ENCODE measurements at regions not wholly inside any gene's neighbourhood (a gene's known extent, or its start where the extent isn't known, plus 50 kb on each side); places are given as distances from the start of the nearest gene placed in this dataset.

DNA sequence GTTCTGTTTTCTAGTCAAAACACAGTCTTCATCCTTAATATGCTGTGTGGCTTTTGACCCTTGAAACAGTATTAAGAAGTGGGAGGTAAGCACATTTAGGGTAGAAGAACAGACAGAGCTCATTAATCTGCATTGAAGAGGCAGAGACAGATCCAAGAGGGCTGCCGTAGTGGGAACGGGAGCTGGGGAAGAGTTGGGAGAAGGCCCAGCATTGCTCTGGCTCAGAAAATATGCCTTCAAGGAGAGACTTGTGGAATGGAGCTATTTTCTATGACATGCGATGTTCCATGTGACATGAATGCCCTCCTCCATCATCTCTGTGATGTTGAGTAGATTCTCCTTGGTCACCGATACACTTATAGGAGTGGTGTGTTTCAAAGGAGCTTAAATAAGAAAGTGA lies 273.3 kb upstream of the BOD1L1 start:
- no peaks in the 10 kb centered on the region for H3K27me3 Mint-ChIP-seq (ENCODE audit: unreplicated experiment)
- no peak for TF ChIP-seq CTCF (IDR thresholded peaks at IDR 0.05; ENCODE audit: unreplicated experiment)

GRCh38 chr4:13902146-13902545 lies 274.6 kb upstream of the BOD1L1 start:
- H3K9me3 Mint-ChIP-seq (ENCODE audit: unreplicated experiment), result no peaks in the 10 kb centered on the region
- peaks cover 5% of the 10 kb centered on the region for H3K4me1 Mint-ChIP-seq (ENCODE audit: unreplicated experiment)
- no peak overlapping the region for H3K27ac Mint-ChIP-seq (ENCODE audit: unreplicated experiment)
- TF ChIP-seq CTCF (IDR thresholded peaks at IDR 0.05; ENCODE audit: unreplicated experiment), result no peak
- no peaks in the 10 kb centered on the region for H3K27me3 Mint-ChIP-seq (ENCODE audit: unreplicated experiment)
- DNase-seq (ENCODE audit: low spot score), result no peak
- H3K4me3 Mint-ChIP-seq (ENCODE audit: unreplicated experiment), result no peak overlapping the region
- no peaks in the 10 kb centered on the region for H3K36me3 Mint-ChIP-seq (ENCODE audit: low read depth, unreplicated experiment)

More for the DNA sequence above, 273.3 kb upstream of the BOD1L1 start:
- no peak for DNase-seq (ENCODE audit: low spot score)
- H3K9me3 Mint-ChIP-seq (ENCODE audit: unreplicated experiment), result no peaks in the 10 kb centered on the region
- H3K4me1 Mint-ChIP-seq (ENCODE audit: unreplicated experiment), result peaks cover 5% of the 10 kb centered on the region
- no peak overlapping the region for H3K4me3 Mint-ChIP-seq (ENCODE audit: unreplicated experiment)
- no peaks in the 10 kb centered on the region for H3K36me3 Mint-ChIP-seq (ENCODE audit: low read depth, unreplicated experiment)
- H3K27ac Mint-ChIP-seq (ENCODE audit: unreplicated experiment), result no peak overlapping the region

DNA sequence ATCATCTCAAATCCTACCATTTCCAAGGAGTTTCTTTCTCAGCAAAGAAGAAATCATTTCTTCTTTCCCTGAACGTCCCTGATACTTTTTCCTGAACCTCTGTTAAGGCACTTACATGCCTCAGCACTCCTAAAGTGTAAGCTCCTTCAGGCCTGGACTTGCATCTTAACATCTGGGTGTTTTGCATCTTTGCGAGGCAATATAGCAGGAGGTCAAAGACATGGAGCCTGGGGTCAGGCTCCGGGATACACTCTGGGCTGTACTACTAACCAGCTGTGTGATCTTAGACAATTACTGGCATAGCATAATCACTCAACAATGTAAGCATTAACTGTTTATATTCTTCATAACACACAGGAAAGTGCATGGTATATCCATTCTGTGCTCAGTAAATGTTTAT lies 275.5 kb upstream of the BOD1L1 start:
- Mint-ChIP-seq H3K27me3 (ENCODE audit: unreplicated experiment) (no peaks in the 10 kb centered on the region), H3K9me3 (ENCODE audit: unreplicated experiment) (no peaks in the 10 kb centered on the region), H3K4me3 (ENCODE audit: unreplicated experiment) (no peak overlapping the region), H3K27ac (ENCODE audit: unreplicated experiment) (no peak overlapping the region), H3K36me3 (ENCODE audit: low read depth, unreplicated experiment) (no peaks in the 10 kb centered on the region), H3K4me1 (ENCODE audit: unreplicated experiment) (peaks cover 5% of the 10 kb centered on the region)
- TF ChIP-seq CTCF (IDR thresholded peaks at IDR 0.05; ENCODE audit: unreplicated experiment), result no peak
- DNase-seq (ENCODE audit: low spot score), result no peak

DNA sequence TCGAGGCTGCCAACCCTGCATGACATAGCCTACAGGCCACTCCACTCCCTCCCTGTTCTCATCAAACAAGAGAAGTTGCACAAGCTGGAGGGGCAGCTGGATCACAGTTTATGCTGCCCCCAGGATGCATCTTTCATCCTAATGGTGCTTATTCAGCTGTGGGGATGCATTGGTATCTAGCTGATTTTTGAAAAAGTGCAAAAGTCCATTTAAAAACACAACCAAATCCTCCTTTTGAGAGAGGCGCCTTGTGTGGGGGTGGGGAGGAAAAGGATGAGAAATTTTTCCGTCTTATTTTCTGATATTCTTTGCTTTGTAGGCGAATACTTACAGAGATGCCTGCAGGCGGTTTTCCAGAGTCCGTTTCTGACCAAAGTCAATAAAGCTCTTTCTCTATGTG lies 276.4 kb upstream of the BOD1L1 start:
- H3K9me3 Mint-ChIP-seq (ENCODE audit: unreplicated experiment), result no peaks in the 10 kb centered on the region
- no peaks in the 10 kb centered on the region for H3K27me3 Mint-ChIP-seq (ENCODE audit: unreplicated experiment)
- H3K4me1 Mint-ChIP-seq (ENCODE audit: unreplicated experiment), result peaks cover 5% of the 10 kb centered on the region
- TF ChIP-seq CTCF (IDR thresholded peaks at IDR 0.05; ENCODE audit: unreplicated experiment), result no peak
- no peak for DNase-seq (ENCODE audit: low spot score)
- no peak overlapping the region for H3K4me3 Mint-ChIP-seq (ENCODE audit: unreplicated experiment)
- no peak overlapping the region for H3K27ac Mint-ChIP-seq (ENCODE audit: unreplicated experiment)
- H3K36me3 Mint-ChIP-seq (ENCODE audit: low read depth, unreplicated experiment), result no peaks in the 10 kb centered on the region

DNA sequence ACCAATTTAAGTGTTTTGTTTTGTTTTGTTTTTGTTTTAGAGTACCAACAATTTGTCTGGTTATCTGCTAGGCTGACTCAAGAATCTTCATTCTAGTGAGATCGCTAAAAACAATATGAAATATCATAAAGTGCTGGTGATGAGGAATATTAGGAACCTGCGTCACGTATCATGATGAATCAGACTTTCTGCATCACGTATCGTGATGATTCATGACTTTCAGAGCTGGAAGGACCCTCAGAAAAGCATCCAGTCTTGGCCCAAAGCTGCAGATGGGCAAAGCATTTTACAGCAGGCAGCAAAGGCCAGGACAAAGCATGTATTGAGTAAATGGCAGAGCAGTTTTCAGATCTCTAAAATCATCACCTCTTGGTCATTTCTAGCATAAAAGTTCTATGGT lies 278.0 kb upstream of the BOD1L1 start:
- no peak for TF ChIP-seq CTCF (IDR thresholded peaks at IDR 0.05; ENCODE audit: unreplicated experiment)
- H3K27ac Mint-ChIP-seq (ENCODE audit: unreplicated experiment), result no peak overlapping the region
- H3K4me1 Mint-ChIP-seq (ENCODE audit: unreplicated experiment), result no peaks in the 10 kb centered on the region
- H3K27me3 Mint-ChIP-seq (ENCODE audit: unreplicated experiment), result no peaks in the 10 kb centered on the region
- DNase-seq (ENCODE audit: low spot score), result no peak
- no peaks in the 10 kb centered on the region for H3K36me3 Mint-ChIP-seq (ENCODE audit: low read depth, unreplicated experiment)
- no peaks in the 10 kb centered on the region for H3K9me3 Mint-ChIP-seq (ENCODE audit: unreplicated experiment)
- H3K4me3 Mint-ChIP-seq (ENCODE audit: unreplicated experiment), result no peak overlapping the region
